Muscle layer of duodenum (tissue), 2 donors: ENCODE measurements at regions not wholly inside any gene's neighbourhood (a gene's known extent, or its start where the extent isn't known, plus 50 kb on each side); places are given as distances from the start of the nearest gene placed in this dataset.

Experiments used
- H3K27ac ChIP-seq: one replicate; pipeline ENCODE4 v1.7.0; 2013; ENCODE audit warnings: mild to moderate bottlenecking, low read length
- H3K27me3 ChIP-seq: one replicate; pipeline ENCODE4 v1.7.0; 2013; ENCODE audit warnings: low read depth, mild to moderate bottlenecking, control low read depth, low read length
- H3K36me3 ChIP-seq, 2 donors: one replicate each; pipeline ENCODE4 v1.7.0; 2013; ENCODE audit warnings: low read length in 2 of 2, control low read depth in 1 of 2, mild to moderate bottlenecking in 1 of 2; ENCODE audit not compliant: insufficient read depth in 2 of 2, control insufficient read depth in 1 of 2
- H3K4me1 ChIP-seq, 2 donors: one replicate each; pipeline ENCODE4 v1.7.0; 2013; ENCODE audit warnings: low read length in 2 of 2, mild to moderate bottlenecking in 2 of 2, control low read depth in 1 of 2, moderate library complexity in 1 of 2; ENCODE audit not compliant: insufficient read depth in 2 of 2, control insufficient read depth in 1 of 2
- H3K4me3 ChIP-seq, 2 donors: one replicate each; pipeline ENCODE4 v1.7.0; 2013; ENCODE audit warnings: low read length in 2 of 2, low read depth in 1 of 2, mild to moderate bottlenecking in 1 of 2
- H3K9me3 ChIP-seq, 2 donors: one replicate each; pipeline ENCODE4 v1.7.0; 2013; ENCODE audit warnings: low read length in 2 of 2, control low read depth in 1 of 2, mild to moderate bottlenecking in 1 of 2; ENCODE audit not compliant: control insufficient read depth in 1 of 2
- donor health status: healthy.

- Histone ChIP-seq H3K27ac (no peak overlapping the region), H3K27me3 (no peaks in the 10 kb centered on the region), H3K4me3 (no peak overlapping the region), H3K9me3 (no peaks in the 10 kb centered on the region), H3K36me3 (no peaks in the 10 kb centered on the region), H3K4me1 (no peaks in the 10 kb centered on the region)
Measured at GRCh38 chr2:128628996-128629395, 310.3 kb upstream of the HS6ST1 start.

GRCh38 chr2:128630974-128631697 is 312.5 kb upstream of the HS6ST1 start:
- Histone ChIP-seq H3K4me1 (no peaks in the 10 kb centered on the region), H3K36me3 (no peaks in the 10 kb centered on the region), H3K27me3 (no peaks in the 10 kb centered on the region), H3K27ac (no peak overlapping the region), H3K9me3 (no peaks in the 10 kb centered on the region), H3K4me3 (no peak overlapping the region)

GRCh38 chr2:128631698-128632500 is 313.2 kb upstream of the HS6ST1 start:
- Histone ChIP-seq H3K27me3 (no peaks in the 10 kb centered on the region), H3K27ac (no peak overlapping the region), H3K4me3 (no peak overlapping the region), H3K9me3 (no peaks in the 10 kb centered on the region), H3K36me3 (no peaks in the 10 kb centered on the region), H3K4me1 (no peaks in the 10 kb centered on the region)

GRCh38 chr2:128632501-128632800 is 313.8 kb upstream of the HS6ST1 start:
- Histone ChIP-seq H3K4me1 (no peaks in the 10 kb centered on the region), H3K9me3 (no peaks in the 10 kb centered on the region), H3K27ac (no peak overlapping the region), H3K36me3 (no peaks in the 10 kb centered on the region), H3K4me3 (no peak overlapping the region), H3K27me3 (no peaks in the 10 kb centered on the region)

- Histone ChIP-seq H3K9me3 (no peaks in the 10 kb centered on the region), H3K27me3 (no peaks in the 10 kb centered on the region), H3K27ac (no peak overlapping the region), H3K4me3 (no peak overlapping the region), H3K4me1 (no peaks in the 10 kb centered on the region), H3K36me3 (no peaks in the 10 kb centered on the region)
Measured at GRCh38 chr2:128633501-128633900, 314.8 kb upstream of the HS6ST1 start.

- no peak overlapping the region for H3K4me3 ChIP-seq
- no peak overlapping the region for H3K27ac ChIP-seq
Measured at GRCh38 chr2:128635361-128635900, 316.8 kb upstream of the HS6ST1 start.

GRCh38 chr2:128636802-128637147 is 318.1 kb upstream of the HS6ST1 start:
- no peaks in the 10 kb centered on the region for H3K4me1 ChIP-seq

More at GRCh38 chr2:128635361-128635900, 316.8 kb upstream of the HS6ST1 start:
- no peaks in the 10 kb centered on the region for H3K36me3 ChIP-seq
- H3K4me1 ChIP-seq, result no peaks in the 10 kb centered on the region
- H3K9me3 ChIP-seq, result no peaks in the 10 kb centered on the region
- H3K27me3 ChIP-seq, result no peaks in the 10 kb centered on the region

GRCh38 chr2:128637481-128638155 is 318.9 kb upstream of the HS6ST1 start:
- no peaks in the 10 kb centered on the region for H3K36me3 ChIP-seq
- no peaks in the 10 kb centered on the region for H3K9me3 ChIP-seq
- H3K4me1 ChIP-seq, result no peaks in the 10 kb centered on the region
- H3K27me3 ChIP-seq, result no peaks in the 10 kb centered on the region
- no peak overlapping the region for H3K4me3 ChIP-seq
- H3K27ac ChIP-seq, result no peak overlapping the region

More at GRCh38 chr2:128636802-128637147, 318.1 kb upstream of the HS6ST1 start:
- Histone ChIP-seq H3K27me3 (no peaks in the 10 kb centered on the region), H3K9me3 (no peaks in the 10 kb centered on the region), H3K36me3 (no peaks in the 10 kb centered on the region), H3K4me3 (no peak overlapping the region), H3K27ac (no peak overlapping the region)

GRCh38 chr2:128638341-128639119 is 319.9 kb upstream of the HS6ST1 start:
- Histone ChIP-seq H3K4me3 (no peak overlapping the region), H3K36me3 (no peaks in the 10 kb centered on the region), H3K9me3 (no peaks in the 10 kb centered on the region), H3K27ac (no peak overlapping the region), H3K4me1 (no peaks in the 10 kb centered on the region), H3K27me3 (no peaks in the 10 kb centered on the region)

- Histone ChIP-seq H3K36me3 (no peaks in the 10 kb centered on the region), H3K4me1 (no peaks in the 10 kb centered on the region), H3K9me3 (no peaks in the 10 kb centered on the region), H3K27ac (no peak overlapping the region), H3K27me3 (no peaks in the 10 kb centered on the region), H3K4me3 (no peak overlapping the region)
Measured at GRCh38 chr2:128639120-128639477, 320.4 kb upstream of the HS6ST1 start.

GRCh38 chr2:128639693-128640092 is 321.0 kb upstream of the HS6ST1 start:
- no peaks in the 10 kb centered on the region for H3K9me3 ChIP-seq
- H3K4me1 ChIP-seq, result no peaks in the 10 kb centered on the region
- H3K4me3 ChIP-seq, result no peak overlapping the region
- H3K27ac ChIP-seq, result no peak overlapping the region
- H3K36me3 ChIP-seq, result no peaks in the 10 kb centered on the region
- H3K27me3 ChIP-seq, result no peaks in the 10 kb centered on the region
